ENCODE measurements at regions not wholly inside any gene's neighbourhood (a gene's known extent, or its start where the extent isn't known, plus 50 kb on each side); places are given as distances from the start of the nearest gene placed in this dataset.
A peak's percentile ranks its signal among the peaks of the same experiment; 100 is the strongest.

- Histone ChIP-seq H3K27me3 (no peaks in the 10 kb centered on the region), H3K4me1 (peaks cover 18% of the 10 kb centered on the region), H3K36me3 (no peaks in the 10 kb centered on the region), H3K4me3 (no peak overlapping the region), H3K27ac (no peak overlapping the region), H3K9me3 (replicated peaks) (no peaks in the 10 kb centered on the region)
- DNase-seq: no peak
Measured at GRCh38 chr11:47907499-47907898, 59.3 kb upstream of the NUP160 start.

GRCh38 chr11:47906066-47906465, 57.9 kb upstream of the NUP160 start:
- Histone ChIP-seq H3K4me1 (peaks cover 18% of the 10 kb centered on the region), H3K4me3 (peak overlapping the region; percentile 18), H3K9me3 (replicated peaks) (no peaks in the 10 kb centered on the region), H3K27me3 (no peaks in the 10 kb centered on the region), H3K36me3 (no peaks in the 10 kb centered on the region), H3K27ac (peak overlapping the region; percentile 92)
- DNase-seq: peak; percentile 67 to 70

- H3K27me3 ChIP-seq: no peaks in the 10 kb centered on the region
- H3K9me3 ChIP-seq (replicated peaks): no peaks in the 10 kb centered on the region
- no peaks in the 10 kb centered on the region for H3K36me3 ChIP-seq
- peak overlapping the region; percentile 18 for H3K4me3 ChIP-seq
- peak; percentile 78 to 82 for DNase-seq
- H3K4me1 ChIP-seq: peaks cover 18% of the 10 kb centered on the region
- H3K27ac ChIP-seq: peak overlapping the region; percentile 92
Measured at GRCh38 chr11:47905358-47906059, 57.4 kb upstream of the NUP160 start.

- Histone ChIP-seq H3K27ac (peak overlapping the region; percentile 92; the same call in 1 of the 2 replicates), H3K36me3 (no peaks in the 10 kb centered on the region), H3K9me3 (replicated peaks) (no peaks in the 10 kb centered on the region), H3K27me3 (no peaks in the 10 kb centered on the region), H3K4me1 (peaks cover 18% of the 10 kb centered on the region), H3K4me3 (no peak overlapping the region)
- DNase-seq: no peak
Measured at GRCh38 chr11:47904808-47905207, 56.7 kb upstream of the NUP160 start.

- peaks cover 18% of the 10 kb centered on the region for H3K4me1 ChIP-seq
- no peak overlapping the region for H3K27ac ChIP-seq
- H3K4me3 ChIP-seq: no peak overlapping the region
- no peaks in the 10 kb centered on the region for H3K27me3 ChIP-seq
- no peaks in the 10 kb centered on the region for H3K9me3 ChIP-seq (replicated peaks)
- no peak for DNase-seq
- no peaks in the 10 kb centered on the region for H3K36me3 ChIP-seq
Measured at GRCh38 chr11:47904048-47904447, 55.9 kb upstream of the NUP160 start.

GRCh38 chr11:47899801-47900200, 51.7 kb upstream of the NUP160 start:
- H3K27me3 ChIP-seq: no peaks in the 10 kb centered on the region
- no peaks in the 10 kb centered on the region for H3K36me3 ChIP-seq
- H3K27ac ChIP-seq: no peak overlapping the region
- H3K4me1 ChIP-seq: peaks cover under 1% of the 10 kb centered on the region; the same call in 1 of the 2 replicates
- no peak overlapping the region for H3K4me3 ChIP-seq
- no peaks in the 10 kb centered on the region; the same call in 1 of the 2 replicates for H3K9me3 ChIP-seq (replicated peaks)
- no peak for DNase-seq
